GM19372 (cell line): ENCODE measurements at regions not wholly inside any gene's neighbourhood (a gene's known extent, or its start where the extent isn't known, plus 50 kb on each side); places are given as distances from the start of the nearest gene placed in this dataset.

Experiments
- ATAC-seq: cut with Tn5 transposase; IDR thresholded peaks from one replicate; pipeline ENCODE4 v1.9.1; 2021; ENCODE audit warnings: mild to moderate bottlenecking, low read depth, moderate library complexity; ENCODE audit not compliant: unreplicated experiment

DNA sequence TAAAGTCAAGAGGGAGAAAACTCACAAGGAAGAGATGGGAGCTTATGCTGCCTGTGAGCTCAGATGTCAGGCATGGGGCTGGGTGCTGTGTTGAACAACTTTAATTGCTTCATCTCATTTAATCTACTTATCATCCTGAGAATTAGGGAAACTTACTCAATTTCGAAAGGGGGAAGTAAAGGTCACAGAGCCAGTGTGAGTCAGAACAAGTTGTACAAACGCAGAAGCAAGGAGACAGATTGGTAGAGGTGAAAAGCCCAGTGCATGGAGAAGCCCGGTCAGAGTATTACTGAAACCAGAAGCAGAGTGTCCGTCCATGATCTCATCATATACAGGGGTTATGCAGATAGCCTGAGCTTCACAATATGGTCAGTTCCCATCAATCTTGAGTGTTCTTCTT is 281.1 kb upstream of the POU3F3 start:
- no peak for ATAC-seq

DNA sequence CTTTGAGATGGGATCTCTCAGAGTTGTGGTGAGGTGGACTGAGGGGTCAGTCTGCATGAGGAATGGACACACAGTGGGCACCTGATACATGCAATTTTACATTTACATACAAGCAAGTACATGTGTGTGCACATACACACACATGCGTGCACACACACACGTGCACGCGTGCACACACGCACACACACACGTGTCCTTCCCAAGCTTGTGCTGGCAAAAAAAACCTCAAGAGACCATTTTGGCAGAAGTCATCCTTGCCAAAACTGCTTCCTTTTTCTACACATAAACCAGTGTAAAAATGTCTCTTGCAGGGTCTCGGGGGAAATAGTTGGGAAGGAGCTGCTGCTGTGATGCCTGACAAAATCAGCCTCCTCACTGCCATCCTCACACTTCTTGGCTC is 279.5 kb upstream of the POU3F3 start:
- ATAC-seq: no peak

DNA sequence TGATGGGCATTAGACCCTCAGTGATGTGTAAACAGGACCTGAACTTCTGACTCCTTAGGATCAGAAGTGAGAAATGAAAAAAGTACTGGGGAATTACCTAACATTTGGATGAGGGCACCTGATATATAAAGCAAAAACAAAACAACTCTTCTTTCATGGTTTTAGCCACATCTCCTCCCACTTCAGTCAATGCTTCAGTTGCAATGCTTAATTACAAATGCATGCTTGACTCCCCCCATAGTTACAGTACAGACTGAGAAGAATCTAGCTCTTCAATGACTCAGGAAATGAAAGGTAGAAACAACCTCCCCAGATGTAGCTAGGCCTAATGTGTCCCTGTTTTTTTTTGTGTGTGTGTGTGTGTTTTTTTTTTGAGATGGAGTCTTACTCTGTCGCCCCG is 276.8 kb upstream of the POU3F3 start:
- ATAC-seq: no peak

DNA sequence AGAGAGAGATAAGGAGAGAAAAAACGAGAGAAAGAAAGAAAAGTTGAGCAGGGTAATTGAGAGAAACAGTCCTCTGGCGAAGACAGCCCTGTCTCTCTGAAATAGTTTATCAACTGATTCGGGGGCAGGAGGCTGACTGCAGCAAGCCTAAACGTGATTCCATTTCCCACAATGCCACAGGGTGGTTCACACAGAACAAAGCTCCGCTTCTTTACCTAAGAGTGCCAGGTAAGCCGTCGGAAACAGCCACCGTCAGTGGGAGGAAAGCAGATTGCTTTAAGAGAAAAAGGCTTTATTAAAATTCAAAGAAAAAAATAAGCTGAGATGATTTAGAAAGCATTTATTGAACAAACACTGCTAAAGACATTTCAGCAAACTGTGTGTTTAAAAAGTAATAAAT is 271.4 kb upstream of the POU3F3 start:
- no peak for ATAC-seq

DNA sequence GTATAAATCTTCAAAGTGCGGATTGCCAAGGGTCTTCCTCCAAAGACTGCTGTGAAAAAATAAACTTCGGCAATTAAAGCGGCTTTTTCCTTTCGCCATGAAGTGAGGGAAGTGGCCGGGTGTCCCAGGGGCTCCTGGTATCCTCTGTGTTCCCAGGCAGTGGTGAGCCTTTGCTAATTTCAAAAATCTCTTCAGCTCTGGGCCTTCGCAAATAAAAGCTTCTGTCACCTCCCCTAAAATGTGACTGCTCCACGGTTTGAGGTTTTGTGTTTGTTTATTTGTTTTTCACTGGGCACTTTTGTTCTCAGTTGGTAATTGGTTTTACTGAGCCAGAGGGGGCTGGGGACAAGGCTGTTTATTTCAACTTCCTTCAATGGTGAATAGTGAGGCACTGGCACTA is 270.1 kb upstream of the POU3F3 start:
- no peak for ATAC-seq

DNA sequence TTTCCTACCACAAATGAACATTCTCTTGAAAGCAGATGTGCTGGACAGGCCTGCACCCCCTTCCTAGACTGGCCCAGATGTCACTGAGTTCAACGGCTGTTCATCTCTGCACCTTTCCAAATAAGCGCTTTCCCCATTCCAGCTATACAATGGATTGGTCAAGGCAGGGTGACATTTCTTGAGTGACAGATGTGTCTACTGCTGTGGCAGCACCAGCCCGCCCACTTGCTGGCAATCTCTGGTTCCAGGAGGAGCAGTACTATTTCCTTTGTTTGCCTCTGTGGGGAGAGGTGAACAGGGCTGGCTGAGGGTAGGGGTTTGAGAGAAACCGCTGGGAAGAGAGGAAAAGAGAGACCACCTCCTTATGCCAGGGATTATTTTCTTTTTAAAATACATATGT is 269.5 kb upstream of the POU3F3 start:
- ATAC-seq: no peak

DNA sequence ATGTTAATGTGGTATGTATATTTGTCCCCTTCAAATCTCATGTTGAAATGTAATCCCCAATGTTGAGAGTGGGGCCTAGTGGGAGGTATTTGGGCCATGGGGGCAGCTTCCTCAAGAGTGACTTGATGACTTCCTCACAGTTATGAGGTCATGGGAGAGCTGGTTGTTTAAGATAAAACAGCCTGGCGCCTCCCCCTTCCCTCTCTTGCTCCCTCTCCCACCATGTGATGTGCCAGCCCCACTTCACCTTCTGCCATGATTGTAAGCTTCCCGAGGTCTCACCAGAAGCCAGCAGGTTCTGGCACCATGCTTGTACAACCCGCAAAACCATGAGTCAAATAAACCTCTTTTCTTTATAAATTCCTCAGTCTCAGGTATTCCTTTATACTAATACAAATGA is 258.3 kb upstream of the POU3F3 start:
- no peak for ATAC-seq

DNA sequence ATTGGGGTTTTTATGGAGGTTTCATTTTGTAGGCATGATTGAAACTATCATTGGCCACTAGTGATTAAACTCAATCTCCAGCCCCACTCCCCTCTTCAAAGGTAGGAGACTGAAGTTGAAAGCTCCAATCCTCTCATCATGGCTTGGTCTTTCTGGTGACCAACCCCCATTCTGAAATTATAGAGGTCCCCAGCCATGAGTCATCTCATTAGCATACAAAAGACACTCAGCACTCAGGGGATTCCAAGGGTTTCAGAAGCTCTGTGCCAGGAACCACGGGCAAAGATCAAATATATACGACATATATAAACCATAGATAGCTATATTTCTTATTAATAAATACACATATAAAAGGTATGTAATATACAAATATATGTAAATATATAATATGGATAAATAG is 256.0 kb upstream of the POU3F3 start:
- ATAC-seq: no peak

DNA sequence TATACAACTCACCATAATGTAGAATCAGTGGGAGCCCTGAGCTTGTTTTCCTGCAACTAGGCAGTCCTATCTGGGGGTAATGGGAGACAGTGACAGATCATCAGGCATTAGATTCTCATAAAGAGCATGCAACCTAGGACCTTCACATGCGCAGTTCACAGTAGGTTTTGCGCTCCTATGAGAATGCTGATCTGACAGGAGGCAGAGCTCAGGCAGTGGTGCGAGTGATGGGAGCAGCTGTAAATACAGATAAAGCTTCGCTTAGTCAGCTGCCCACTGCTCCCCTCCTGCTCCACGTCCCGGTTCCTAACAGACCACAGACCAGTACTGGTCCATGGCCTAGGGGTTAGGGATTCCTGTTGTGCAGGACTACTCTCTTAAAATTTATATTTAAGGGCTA is 255.3 kb upstream of the POU3F3 start:
- ATAC-seq: no peak

DNA sequence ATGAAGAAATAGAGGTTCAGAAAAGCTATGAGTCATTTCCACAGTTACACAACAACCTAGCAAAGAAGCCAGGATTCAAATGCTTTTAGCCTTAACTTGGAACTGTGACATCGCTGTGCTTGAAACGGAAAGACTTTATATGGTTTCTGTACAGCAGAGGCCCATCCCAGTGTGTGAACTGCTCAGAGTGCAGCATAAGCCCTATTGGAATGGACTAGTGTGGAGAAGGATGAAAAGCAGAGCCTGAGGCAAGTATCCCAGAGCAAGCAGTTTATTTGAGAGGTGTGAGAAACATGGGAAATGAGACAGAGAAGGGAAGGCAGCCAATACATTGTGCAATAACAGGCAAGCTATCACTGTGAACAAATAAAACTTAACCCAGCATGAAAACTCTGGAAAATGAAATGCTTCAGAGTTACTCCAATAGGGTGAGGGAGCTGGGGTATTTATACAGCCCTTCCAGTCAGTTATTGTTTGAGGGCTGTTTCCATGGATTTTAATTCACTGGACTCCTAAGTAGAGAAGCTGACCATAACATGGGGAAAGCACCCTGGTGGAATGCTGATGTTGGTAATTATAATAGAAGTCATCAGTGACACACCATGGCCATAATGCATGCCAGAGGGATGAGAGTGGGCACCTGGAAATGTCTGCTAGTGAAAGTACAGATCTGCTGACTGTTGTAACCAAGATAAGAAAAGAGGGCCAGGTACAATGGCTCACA is 254.0 kb upstream of the POU3F3 start:
- no peak for ATAC-seq

DNA sequence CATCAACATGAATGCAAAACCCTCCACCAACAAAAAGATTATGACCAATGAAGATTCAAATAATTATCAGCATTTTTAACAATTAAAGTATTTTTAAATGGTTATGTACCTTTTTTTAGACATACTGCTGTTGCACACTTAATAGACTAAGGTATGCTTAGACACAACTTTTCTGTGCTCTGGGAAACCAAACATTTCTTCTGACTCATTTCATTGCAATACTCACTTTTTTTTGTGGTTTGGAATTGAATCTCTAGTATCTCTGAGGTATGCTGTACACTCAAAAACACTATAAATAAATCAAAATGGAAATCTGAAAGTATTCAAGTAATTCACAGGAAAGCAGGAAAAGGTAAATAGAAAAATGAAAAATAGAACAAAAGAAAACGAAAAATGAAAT is 247.9 kb upstream of the POU3F3 start:
- no peak for ATAC-seq

DNA sequence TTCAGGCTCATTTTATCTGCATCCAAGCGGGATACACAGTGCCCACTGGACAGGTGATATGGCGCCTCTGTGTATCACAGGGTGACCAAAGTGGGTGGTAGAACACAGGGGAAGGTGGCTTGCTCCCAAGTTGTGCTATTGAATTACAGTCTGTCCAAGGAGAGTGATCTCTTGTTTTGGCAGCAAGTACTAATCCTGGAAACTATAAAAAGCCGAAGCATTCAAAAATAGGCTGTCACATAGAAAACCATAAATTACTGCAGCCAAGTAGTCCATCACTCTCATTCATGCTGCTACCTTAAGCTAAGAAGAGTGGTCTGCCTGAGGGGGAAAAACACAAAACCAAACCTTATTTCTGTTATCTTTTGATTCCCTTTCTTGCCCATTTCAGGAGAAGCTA is 237.1 kb upstream of the POU3F3 start:
- ATAC-seq: no peak

DNA sequence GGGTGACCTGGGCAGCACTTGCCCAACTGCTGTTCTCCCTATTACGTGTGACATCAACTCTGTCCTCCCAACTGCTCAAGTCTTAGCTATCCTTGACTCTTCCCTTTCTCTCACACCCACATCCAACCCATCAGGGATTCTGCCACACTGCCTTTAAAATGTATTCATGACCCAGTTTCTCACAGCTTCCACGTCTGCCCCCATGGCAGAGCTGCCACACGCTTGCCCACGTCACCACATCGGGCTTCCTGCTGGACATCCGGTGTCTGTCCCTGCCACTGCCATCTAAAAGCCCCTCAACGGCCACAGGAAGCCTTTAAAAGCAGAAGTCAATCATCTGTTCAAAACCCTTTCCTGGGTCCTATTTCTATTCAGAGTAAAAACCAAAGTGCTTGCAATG is 233.1 kb upstream of the POU3F3 start:
- ATAC-seq: no peak

DNA sequence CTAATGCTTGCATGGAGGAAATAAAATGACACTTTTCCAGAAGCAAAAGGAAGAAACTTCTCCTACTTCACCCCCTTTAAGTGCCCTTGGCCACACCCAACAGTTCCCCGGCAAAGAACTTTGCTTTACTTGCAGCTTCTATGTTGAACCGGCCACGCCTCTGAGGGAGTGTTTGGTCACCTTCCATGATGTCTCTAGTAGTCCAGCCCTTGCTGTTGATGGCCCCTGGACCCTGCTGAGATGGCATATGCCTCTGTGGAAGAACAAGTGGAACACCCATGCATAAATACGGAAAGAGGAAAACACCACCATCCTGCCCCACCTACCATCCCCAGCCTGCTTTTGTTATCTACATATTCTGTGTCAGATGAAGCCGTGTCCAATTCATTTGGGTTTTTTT is 218.3 kb upstream of the POU3F3 start:
- no peak for ATAC-seq

DNA sequence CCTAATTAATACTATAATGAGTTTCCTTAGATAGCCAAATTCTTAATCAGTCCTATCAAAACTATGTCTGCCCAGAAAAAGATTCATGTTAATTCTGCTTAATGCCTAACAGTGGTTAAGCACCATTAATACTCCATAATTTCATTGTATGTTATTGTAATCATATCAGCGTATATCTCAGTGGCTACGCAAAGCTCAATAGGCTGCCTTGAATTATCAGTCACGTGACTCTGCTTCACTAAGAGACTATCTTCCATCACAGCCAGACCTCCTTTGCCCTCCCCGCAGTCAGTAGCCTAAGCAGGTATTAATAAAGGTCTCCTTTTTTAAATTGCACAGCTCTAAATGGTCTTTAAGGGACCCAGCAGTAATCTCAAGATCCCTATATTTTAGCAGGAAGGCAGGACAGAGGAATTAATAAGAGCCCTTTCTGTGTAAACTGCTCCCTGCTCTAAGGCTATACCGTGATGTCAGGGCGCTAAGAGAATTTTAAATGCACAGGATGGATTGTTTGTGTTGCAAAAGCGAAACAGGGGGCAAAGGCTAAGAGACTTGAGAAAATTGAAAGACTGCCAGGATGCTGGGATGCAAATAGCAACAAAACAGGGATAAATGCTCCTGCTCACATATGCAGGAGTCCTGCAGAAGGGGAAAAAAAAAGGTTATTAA is 215.6 kb upstream of the POU3F3 start:
- ATAC-seq: no peak

DNA sequence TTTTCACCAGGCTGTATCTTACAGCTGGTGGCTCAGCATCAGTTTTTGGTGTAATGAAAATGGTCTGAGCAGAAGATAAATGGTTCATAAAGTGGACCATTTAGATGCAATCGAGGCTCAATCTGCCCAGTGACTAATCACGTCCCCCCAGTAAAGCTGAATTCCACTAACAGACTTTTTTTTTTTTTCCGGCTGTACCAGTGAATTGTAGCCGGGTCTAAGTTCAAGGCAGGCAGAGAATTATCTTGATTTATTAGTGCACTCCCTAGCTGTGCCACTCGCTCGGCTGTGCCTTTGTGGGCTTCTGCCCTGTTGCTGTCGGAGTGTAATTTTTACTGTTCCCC is 215.1 kb upstream of the POU3F3 start:
- ATAC-seq: no peak

DNA sequence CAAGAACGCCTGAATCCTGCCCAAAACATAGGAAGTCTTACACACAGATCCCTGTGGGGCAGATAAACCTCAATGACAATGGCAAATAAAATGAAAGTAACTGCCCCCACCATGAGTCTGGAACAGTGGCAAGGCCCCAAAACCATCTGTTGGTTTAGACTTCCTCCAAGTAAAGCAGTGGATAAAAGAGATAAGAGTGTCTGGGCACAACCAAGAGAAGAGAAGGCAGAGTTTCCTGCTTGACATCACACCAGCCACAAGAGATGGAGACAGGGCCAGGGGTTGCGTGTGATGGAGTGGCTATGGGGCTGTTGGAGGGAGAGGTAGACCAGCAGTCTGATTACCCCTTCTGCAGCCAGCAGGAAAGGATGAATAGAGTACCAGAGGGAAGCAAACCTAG is 212.1 kb upstream of the POU3F3 start:
- no peak for ATAC-seq

DNA sequence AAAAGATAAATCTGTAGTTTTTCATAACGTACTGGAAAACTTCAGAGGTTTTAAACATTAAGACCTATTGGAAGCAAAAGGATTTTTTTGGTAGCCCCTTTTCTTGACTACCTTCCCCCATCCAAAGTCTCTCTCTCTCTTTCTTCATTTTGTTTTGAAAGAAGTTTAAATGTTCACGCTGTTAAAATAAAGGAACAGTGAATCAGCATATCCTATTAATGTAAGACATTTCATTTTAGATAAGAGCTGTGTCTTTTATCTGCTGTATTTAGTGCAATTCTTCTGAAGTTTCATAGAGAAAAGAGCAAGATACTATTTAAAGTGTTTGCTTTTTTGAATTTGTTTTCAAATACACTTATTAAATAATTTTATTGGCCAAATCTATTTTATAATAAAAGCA is 205.5 kb upstream of the POU3F3 start:
- ATAC-seq: no peak

DNA sequence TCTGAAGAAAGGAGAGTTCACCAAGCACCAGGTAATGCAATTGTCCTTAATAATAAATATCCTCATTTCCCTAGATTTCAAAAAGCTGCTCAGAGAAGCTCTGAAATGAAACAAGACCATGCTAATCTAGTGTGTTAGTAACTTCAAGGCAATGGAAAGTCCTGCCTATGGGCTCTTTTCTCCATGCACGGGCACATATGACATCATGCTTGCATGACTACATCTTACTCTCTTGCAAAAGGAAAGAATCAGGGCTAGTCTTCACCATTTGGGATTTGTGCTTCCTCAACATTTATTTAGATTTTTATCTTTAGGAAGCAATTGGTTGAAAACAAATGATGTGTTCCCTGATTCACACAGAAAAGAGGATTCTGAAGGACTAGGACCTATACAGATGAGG is 204.0 kb upstream of the POU3F3 start:
- no peak for ATAC-seq

DNA sequence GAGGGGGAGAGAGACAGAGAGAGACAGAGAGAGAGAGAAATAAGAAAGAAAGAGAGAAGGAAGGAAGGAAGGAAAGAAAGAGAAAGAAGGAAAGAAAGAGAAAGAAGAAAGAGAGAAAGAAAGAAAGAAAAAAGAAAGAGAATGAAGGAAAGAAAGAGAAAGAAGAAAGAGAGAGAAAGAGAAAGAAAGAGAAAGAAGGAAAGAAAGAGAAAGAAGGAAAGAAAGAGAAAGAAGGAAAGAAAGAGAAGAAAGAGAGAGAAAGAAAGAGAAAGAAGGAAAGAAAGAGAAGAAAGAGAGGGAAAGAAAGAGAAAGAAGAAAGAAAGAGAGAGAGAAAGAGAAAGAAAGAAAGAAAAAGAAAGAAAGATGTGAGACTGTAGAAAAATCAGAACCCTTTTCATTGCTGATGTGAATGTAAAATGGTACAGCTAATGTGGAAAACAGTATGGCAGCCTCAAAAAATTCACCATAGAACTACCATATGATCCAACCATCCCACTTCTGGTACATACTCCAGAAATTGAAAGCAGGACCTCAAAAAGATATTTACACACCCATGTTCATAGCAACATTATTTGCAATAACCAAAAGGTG is 203.4 kb upstream of the POU3F3 start:
- no peak for ATAC-seq

DNA sequence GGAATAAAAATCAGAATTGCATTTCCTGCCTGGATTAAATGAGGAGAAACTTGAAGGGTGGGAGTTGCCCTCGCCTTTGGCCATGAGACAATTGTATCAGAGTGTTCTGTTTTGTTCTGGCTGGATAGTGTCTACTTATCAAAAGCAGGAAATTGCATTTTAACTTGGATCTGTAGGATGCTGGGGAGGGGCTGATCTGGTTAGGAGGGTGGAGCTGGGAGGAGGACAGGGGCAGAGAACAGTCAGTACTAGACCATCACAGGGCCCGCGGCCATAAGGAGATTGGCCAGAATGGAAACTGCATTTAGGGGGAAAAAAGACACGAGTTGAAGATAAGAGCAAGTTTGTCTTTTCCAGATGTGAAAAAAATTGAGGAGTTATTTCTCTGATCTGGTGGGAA is 199.1 kb upstream of the POU3F3 start:
- no peak for ATAC-seq

DNA sequence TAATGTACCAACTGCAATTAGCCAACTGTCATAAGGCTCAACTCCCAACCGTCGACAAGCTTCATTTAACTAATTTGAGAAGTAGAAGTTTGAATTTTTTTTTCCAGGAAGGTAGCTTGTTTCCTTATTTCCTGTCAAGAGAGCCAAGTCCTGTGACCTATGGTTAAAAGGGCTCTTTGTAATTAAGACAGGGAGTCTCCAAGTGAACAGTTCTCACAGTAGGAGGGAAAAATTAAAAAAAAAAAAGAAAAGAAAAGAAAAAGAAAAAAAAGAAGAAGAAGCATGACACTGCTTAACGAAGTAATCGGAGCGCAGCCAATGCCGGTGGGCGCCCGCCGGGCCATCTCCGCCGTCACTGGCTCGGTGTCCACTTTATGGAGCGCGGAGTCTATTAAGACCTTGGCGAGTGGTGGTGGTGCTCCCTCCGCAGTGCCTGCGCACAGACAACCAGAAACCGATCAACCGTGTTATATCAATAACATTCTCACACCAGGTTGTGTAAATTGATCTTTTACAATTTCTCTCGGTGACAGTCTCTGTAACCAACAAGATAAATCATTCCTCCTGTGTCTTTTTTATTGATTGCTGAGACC is 197.2 kb upstream of the POU3F3 start:
- no peak for ATAC-seq
